GM19438 (cell line): ENCODE measurements at regions not wholly inside any gene's neighbourhood (a gene's known extent, or its start where the extent isn't known, plus 50 kb on each side); places are given as distances from the start of the nearest gene placed in this dataset.

Experiments used
- ATAC-seq: cut with Tn5 transposase; IDR thresholded peaks from one replicate; pipeline ENCODE4 v1.9.1; 2021; ENCODE audit warnings: low read depth; ENCODE audit not compliant: unreplicated experiment

- no peak for ATAC-seq
Observed at GRCh38 chr10:131777921-131778320, 122.9 kb upstream of the PPP2R2D start.

GRCh38 chr10:131778385-131778784, 122.4 kb upstream of the PPP2R2D start:
- no peak for ATAC-seq

GRCh38 chr10:131778842-131779241, 122.0 kb upstream of the PPP2R2D start:
- ATAC-seq: no peak

- no peak for ATAC-seq
Observed at GRCh38 chr10:131779661-131780394, 121.0 kb upstream of the PPP2R2D start.

GRCh38 chr10:131781076-131781475, 119.7 kb upstream of the PPP2R2D start:
- ATAC-seq: no peak

GRCh38 chr10:131781791-131782190, 119.0 kb upstream of the PPP2R2D start:
- ATAC-seq: no peak

- ATAC-seq: no peak
Observed at GRCh38 chr10:131784363-131785120, 116.3 kb upstream of the PPP2R2D start.

GRCh38 chr10:131785121-131785460, 115.7 kb upstream of the PPP2R2D start:
- no peak for ATAC-seq

GRCh38 chr10:131786756-131787605, 113.8 kb upstream of the PPP2R2D start:
- no peak for ATAC-seq

GRCh38 chr10:131787961-131788360, 112.8 kb upstream of the PPP2R2D start:
- no peak for ATAC-seq

- no peak for ATAC-seq
Observed at GRCh38 chr10:131788386-131788785, 112.4 kb upstream of the PPP2R2D start.

- no peak for ATAC-seq
Observed at GRCh38 chr10:131789516-131789915, 111.3 kb upstream of the PPP2R2D start.

GRCh38 chr10:131790021-131790420, 110.8 kb upstream of the PPP2R2D start:
- ATAC-seq: no peak

- no peak for ATAC-seq
Observed at GRCh38 chr10:131792011-131792651, 108.7 kb upstream of the PPP2R2D start.

GRCh38 chr10:131792809-131793208, 108.0 kb upstream of the PPP2R2D start:
- ATAC-seq: no peak

- ATAC-seq: no peak
Observed at GRCh38 chr10:131795761-131796160, 105.0 kb upstream of the PPP2R2D start.

- no peak for ATAC-seq
Observed at GRCh38 chr10:131797626-131798025, 103.2 kb upstream of the PPP2R2D start.

GRCh38 chr10:131799429-131799828, 101.4 kb upstream of the PPP2R2D start:
- ATAC-seq: no peak

- no peak for ATAC-seq
Observed at GRCh38 chr10:131802156-131802915, 98.5 kb upstream of the PPP2R2D start.

GRCh38 chr10:131802996-131803395, 97.8 kb upstream of the PPP2R2D start:
- no peak for ATAC-seq
